Stomach (tissue), 8 donors: ENCODE measurements at regions not wholly inside any gene's neighbourhood (a gene's known extent, or its start where the extent isn't known, plus 50 kb on each side); places are given as distances from the start of the nearest gene placed in this dataset.

Experiments used
- DNase-seq, 2 donors: peaks; one replicate each; pipeline versions ENCODE4 v3.0.0 to v3.0.0-alpha.2; 2013 to 2019
- H3K27ac ChIP-seq, 5 donors: fragments of 200-600 bp in 4 of 5; sonication (generic) in 4 of 5; one replicate each; pipeline ENCODE4 v1.5.1; 2013 to 2019; ENCODE audit warnings: mild to moderate bottlenecking in 1 of 5, moderate library complexity in 1 of 5
- H3K27me3 ChIP-seq, 3 donors: fragments of 200-600 bp; sonication (generic); one replicate each; pipeline ENCODE4 v1.5.1; 2017 to 2019; ENCODE audit warnings: mixed run types in 1 of 3
- H3K36me3 ChIP-seq, 4 donors: fragments of 200-600 bp; sonication (generic); 1 replicate in 3 of 4; 2 replicates in 1 of 4; pipeline ENCODE4 v1.5.1; 2016 to 2019
- H3K4me1 ChIP-seq, 4 donors: fragments of 200-600 bp; sonication (generic); one replicate each; pipeline ENCODE4 v1.5.1; 2016 to 2019
- H3K4me3 ChIP-seq, 4 donors: fragments of 200-600 bp; sonication (generic) in 3 of 4; one replicate each; pipeline ENCODE4 v1.5.1; 2016 to 2019; ENCODE audit warnings: mild to moderate bottlenecking in 1 of 4
- H3K9me3 ChIP-seq, 4 donors: fragments of 200-600 bp; sonication (generic); one replicate each; pipeline ENCODE4 v1.5.1; 2016 to 2019
- CTCF ChIP-seq, 7 experiments: fragments of 450-650 bp in 4 of 7; fragments of 200-600 bp in 3 of 7; sonication (generic) in 3 of 7; IDR thresholded peaks; one replicate each; pipeline ENCODE4 v1.5.1; 2016 to 2019; ENCODE audit warnings: antibody characterized with exemption in 7 of 7, control low read depth in 2 of 7, mild to moderate bottlenecking in 1 of 7
- EP300 ChIP-seq: sonication (generic); formaldehyde crosslinking; IDR thresholded peaks from one replicate; pipeline ENCODE4 v1.6.1; 2017; ENCODE audit warnings: antibody characterized with exemption
- POLR2A ChIP-seq, 4 donors: fragments of 450-650 bp; IDR thresholded peaks; one replicate each; pipeline ENCODE4 v1.6.1; 2016; ENCODE audit warnings: antibody characterized with exemption in 4 of 4, control low read depth in 2 of 4, mild to moderate bottlenecking in 1 of 4, moderate library complexity in 1 of 4
- POLR2AphosphoS5 ChIP-seq, 3 donors: sonication (generic); formaldehyde crosslinking; IDR thresholded peaks; one replicate each; pipeline ENCODE4 v1.6.1; 2016; ENCODE audit warnings: antibody characterized with exemption in 3 of 3
- whole genome bisulfite sequencing, 5 donors: extraction: QIAGEN DNeasy Blood & Tissue Kit in 3 of 5; methylation state at CpG; one replicate each; pipeline versions ENCODE4 v1.1.5 to v1.1.7; 2013 to 2018; 5-methylcytosine and 5-hydroxymethylcytosine counted together
- intact Hi-C: fragments of 100-400 bp; cut with DNase I; formaldehyde crosslinking; loops from one replicate; pipeline ENCODE4 v1.15.1; 2023; ENCODE audit warnings: low total_unique reads
- donor health status: healthy with polysubstance abuse.
- donor health status: Bipolar disorder and iron deficiency.
- donor health status: healthy.

- intact Hi-C loops = no loop called here
- no peak for DNase-seq
- WGBS, 5 donors = 89 to 94% (median 90%) methylated on average over 2 of the region's 2 CpGs
- H3K4me3 ChIP-seq = no peak overlapping the region
- no peaks in the 10 kb centered on the region for H3K27me3 ChIP-seq
- H3K36me3 ChIP-seq = no peaks in the 10 kb centered on the region
- no peak overlapping the region for H3K27ac ChIP-seq
- H3K4me1 ChIP-seq = no peaks in the 10 kb centered on the region
- TF ChIP-seq POLR2A (IDR thresholded peaks at IDR 0.05) = no peak
- no peak for TF ChIP-seq POLR2AphosphoS5 (IDR thresholded peaks at IDR 0.05)
- no peaks in the 10 kb centered on the region for H3K9me3 ChIP-seq
Measured at GRCh38 chr12:81976661-81977060, 217.5 kb upstream of the PPFIA2 start.

GRCh38 chr12:81974762-81975161, 215.6 kb upstream of the PPFIA2 start:
- H3K27me3 ChIP-seq = no peaks in the 10 kb centered on the region
- intact Hi-C loops = no loop called here
- no peak overlapping the region for H3K4me3 ChIP-seq
- H3K36me3 ChIP-seq = no peaks in the 10 kb centered on the region
- H3K9me3 ChIP-seq = no peaks in the 10 kb centered on the region
- no peak overlapping the region for H3K27ac ChIP-seq
- no peaks in the 10 kb centered on the region for H3K4me1 ChIP-seq
- no peak for TF ChIP-seq CTCF (IDR thresholded peaks at IDR 0.05)
- TF ChIP-seq POLR2A (IDR thresholded peaks at IDR 0.05) = no peak
- DNase-seq = no peak

GRCh38 chr12:81968421-81968820, 209.3 kb upstream of the PPFIA2 start:
- Histone ChIP-seq H3K27me3 (no peaks in the 10 kb centered on the region), H3K27ac (no peak overlapping the region), H3K9me3 (no peaks in the 10 kb centered on the region), H3K36me3 (no peaks in the 10 kb centered on the region), H3K4me1 (no peaks in the 10 kb centered on the region), H3K4me3 (no peak overlapping the region)
- no peak for DNase-seq
- 35 to 61% (median 42%) methylated on average over 5 of the region's 5 CpGs for WGBS, 5 donors
- intact Hi-C loops = no loop called here
- no peak for TF ChIP-seq EP300
- no peak for TF ChIP-seq CTCF (IDR thresholded peaks at IDR 0.05)
- no peak for TF ChIP-seq POLR2AphosphoS5 (IDR thresholded peaks at IDR 0.05)
- no peak for TF ChIP-seq POLR2A (IDR thresholded peaks at IDR 0.05)

- Histone ChIP-seq H3K9me3 (no peaks in the 10 kb centered on the region), H3K27ac (no peak overlapping the region), H3K36me3 (no peaks in the 10 kb centered on the region), H3K4me1 (no peaks in the 10 kb centered on the region), H3K4me3 (no peak overlapping the region), H3K27me3 (no peaks in the 10 kb centered on the region)
- 15 to 41% (median 27%) methylated on average over 1 of the region's 1 CpG for WGBS, 5 donors
- no peak for DNase-seq
- TF ChIP-seq POLR2AphosphoS5 (IDR thresholded peaks at IDR 0.05) = no peak
- TF ChIP-seq POLR2A (IDR thresholded peaks at IDR 0.05) = no peak
- no peak for TF ChIP-seq CTCF (IDR thresholded peaks at IDR 0.05)
- no peak for TF ChIP-seq EP300
- intact Hi-C loops = no loop called here
Measured at GRCh38 chr12:81963636-81964035, 204.5 kb upstream of the PPFIA2 start.

- Histone ChIP-seq H3K27me3 (no peaks in the 10 kb centered on the region), H3K4me1 (no peaks in the 10 kb centered on the region), H3K9me3 (no peaks in the 10 kb centered on the region), H3K36me3 (no peaks in the 10 kb centered on the region), H3K27ac (no peak overlapping the region), H3K4me3 (no peak overlapping the region)
- intact Hi-C loops = no loop called here
- 93 to 97% (median 95%) methylated on average over 7 of the region's 7 CpGs for WGBS, 5 donors
- DNase-seq = no peak
- no peak for TF ChIP-seq POLR2A (IDR thresholded peaks at IDR 0.05)
- TF ChIP-seq POLR2AphosphoS5 (IDR thresholded peaks at IDR 0.05) = no peak
- TF ChIP-seq CTCF (IDR thresholded peaks at IDR 0.05) = no peak
- no peak for TF ChIP-seq EP300
Measured at GRCh38 chr12:81963026-81963425, 203.9 kb upstream of the PPFIA2 start.
